Liver (tissue), 8 donors: ENCODE measurements at regions not wholly inside any gene's neighbourhood (a gene's known extent, or its start where the extent isn't known, plus 50 kb on each side); places are given as distances from the start of the nearest gene placed in this dataset.

Experiments used
- DNase-seq: peaks from one replicate; pipeline ENCODE4 v3.0.0-alpha.2; 2017; ENCODE audit warnings: low spot score
- H3K27ac ChIP-seq, 2 donors: one replicate each; pipeline ENCODE4 v1.7.0; 2013; ENCODE audit warnings: inconsistent platforms in 2 of 2, low read length in 2 of 2, control low read depth in 1 of 2, low read depth in 1 of 2, mild to moderate bottlenecking in 1 of 2
- H3K27me3 ChIP-seq, 4 donors: one replicate each; pipeline versions ENCODE4 v1.6.1 to v1.7.0; 2013; ENCODE audit warnings: low read length in 3 of 4, inconsistent platforms in 1 of 4, mild to moderate bottlenecking in 1 of 4, moderate library complexity in 1 of 4; ENCODE audit not compliant: control insufficient read depth in 4 of 4, insufficient read depth in 4 of 4
- H3K36me3 ChIP-seq, 4 donors: one replicate each; pipeline versions ENCODE4 v1.6.1 to v1.7.0; 2013; ENCODE audit warnings: low read length in 3 of 4, mild to moderate bottlenecking in 3 of 4, low read depth in 1 of 4, moderate library complexity in 1 of 4; ENCODE audit not compliant: control insufficient read depth in 4 of 4, insufficient read depth in 3 of 4
- H3K4me1 ChIP-seq, 4 donors: one replicate each; pipeline versions ENCODE4 v1.6.1 to v1.7.0; 2013; ENCODE audit warnings: low read length in 3 of 4, mild to moderate bottlenecking in 3 of 4, moderate library complexity in 1 of 4; ENCODE audit not compliant: control insufficient read depth in 4 of 4, insufficient read depth in 4 of 4
- H3K4me3 ChIP-seq, 3 donors: one replicate each; pipeline versions ENCODE4 v1.6.1 to v1.7.0; 2013; ENCODE audit warnings: low read length in 3 of 3, control low read depth in 1 of 3, low read depth in 1 of 3, mild to moderate bottlenecking in 1 of 3
- H3K9ac ChIP-seq, 2 donors: one replicate each; pipeline ENCODE4 v1.7.0; 2013; ENCODE audit warnings: low read length in 2 of 2, mild to moderate bottlenecking in 2 of 2, moderate library complexity in 2 of 2, control low read depth in 1 of 2, low read depth in 1 of 2
- H3K9me3 ChIP-seq, 4 donors: one replicate each; pipeline versions ENCODE4 v1.6.1 to v1.7.0; 2013; ENCODE audit warnings: low read length in 3 of 4; ENCODE audit not compliant: control insufficient read depth in 4 of 4
- ATF3 ChIP-seq: IDR thresholded peaks from 2 replicates; pipeline ENCODE4 v1.6.1; 2016; ENCODE audit warnings: antibody characterized with exemption
- CTCF ChIP-seq: fragments of 150-350 bp; IDR thresholded peaks from 2 replicates; pipeline ENCODE4 v1.5.1; 2017; ENCODE audit warnings: improper control_type of control experiment, low read depth, low read length; ENCODE audit not compliant: missing input control
- EGR1 ChIP-seq, 2 donors: IDR thresholded peaks; 2 replicates each; pipeline ENCODE4 v1.6.1; 2016 to 2018; ENCODE audit warnings: antibody characterized with exemption in 2 of 2, low read depth in 2 of 2
- FOXA1 ChIP-seq: IDR thresholded peaks from 2 replicates; pipeline ENCODE4 v1.6.1; 2016; ENCODE audit warnings: antibody characterized with exemption
- FOXA2 ChIP-seq: IDR thresholded peaks from 2 replicates; pipeline ENCODE4 v1.6.1; 2016; ENCODE audit warnings: antibody characterized with exemption
- GABPA ChIP-seq, 2 donors: IDR thresholded peaks in 1 of 2; conservative IDR thresholded peaks in 1 of 2; 2 replicates each; pipeline ENCODE4 v1.6.1; 2016; ENCODE audit warnings: antibody characterized with exemption in 2 of 2, mild to moderate bottlenecking in 1 of 2, moderate library complexity in 1 of 2
- HNF4A ChIP-seq, 2 donors: conservative IDR thresholded peaks; 2 replicates each; pipeline ENCODE4 v1.6.1; 2016; ENCODE audit warnings: antibody characterized with exemption in 2 of 2, mild to moderate bottlenecking in 2 of 2
- HNF4G ChIP-seq: IDR thresholded peaks from 2 replicates; pipeline ENCODE4 v1.6.1; 2016; ENCODE audit warnings: antibody characterized with exemption
- MAX ChIP-seq: IDR thresholded peaks from 2 replicates; pipeline ENCODE4 v1.6.1; 2016; ENCODE audit warnings: antibody characterized with exemption
- NR2F2 ChIP-seq: IDR thresholded peaks from 2 replicates; pipeline ENCODE4 v1.6.1; 2016; ENCODE audit warnings: antibody characterized with exemption
- YY1 ChIP-seq: IDR thresholded peaks from 2 replicates; pipeline ENCODE4 v1.6.1; 2016; ENCODE audit warnings: antibody characterized with exemption, mild to moderate bottlenecking
- ZBTB33 ChIP-seq: IDR thresholded peaks from 2 replicates; pipeline ENCODE4 v1.6.1; 2016; ENCODE audit warnings: antibody characterized with exemption
- WGBS: extraction: QIAGEN DNeasy Blood & Tissue Kit; methylation state at CpG from one replicate; pipeline ENCODE4 v1.1.7; 2013; 5-methylcytosine and 5-hydroxymethylcytosine counted together
- TF ChIP-seq, protein P1 (sequence below): IDR thresholded peaks from 2 replicates; pipeline ENCODE4 v1.6.1; 2016; ENCODE audit warnings: antibody characterized with exemption, mild to moderate bottlenecking
- donor health status: healthy.
- donor health status: healthy.
- donor health status: healthy.
- donor health status: healthy.
- donor health status: healthy.

DNA sequence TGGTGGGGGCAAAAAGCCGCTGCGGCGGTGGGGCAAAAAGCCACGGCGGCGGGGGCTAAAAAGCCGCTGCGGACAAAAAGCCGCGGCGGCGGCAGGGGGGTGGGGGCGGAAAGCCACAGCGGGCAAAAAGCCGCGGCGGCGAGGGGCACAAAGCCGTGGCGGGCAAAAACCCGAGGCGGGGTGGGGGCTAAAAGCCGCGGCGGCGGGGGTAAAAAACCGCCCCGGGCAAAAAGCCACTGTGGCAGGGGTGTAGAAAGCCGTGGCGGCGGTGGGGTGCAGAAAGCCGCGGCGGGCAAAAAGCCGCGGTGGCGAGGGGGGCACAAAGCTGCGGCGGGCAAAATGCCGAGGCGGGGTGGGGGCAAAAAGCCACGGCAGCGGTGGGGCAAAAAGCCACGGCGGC lies 3901.8 kb downstream of the SRGAP2C start:
- DNase-seq: no peak
- WGBS: 48% methylated on average over 45 of the region's 45 CpGs
- H3K27ac ChIP-seq: no peak overlapping the region
- no peaks in the 10 kb centered on the region for H3K36me3 ChIP-seq
- peaks cover 0 to 4% (median 0%) of the 10 kb centered on the region in 4 donors for H3K27me3 ChIP-seq
- no peak overlapping the region for H3K9ac ChIP-seq
- TF ChIP-seq GABPA (IDR thresholded peaks at IDR 0.05 in 1 of 2, conservative IDR thresholded peaks at IDR 0.05 in 1 of 2) (no peak), ATF3 (no peak), NR2F2 (no peak), YY1 (no peak), FOXA2 (no peak)
- no peaks in the 10 kb centered on the region for H3K4me1 ChIP-seq
- no peak overlapping the region for H3K4me3 ChIP-seq
- peaks cover 7 to 33% (median 20%) of the 10 kb centered on the region in 4 donors for H3K9me3 ChIP-seq

DNA sequence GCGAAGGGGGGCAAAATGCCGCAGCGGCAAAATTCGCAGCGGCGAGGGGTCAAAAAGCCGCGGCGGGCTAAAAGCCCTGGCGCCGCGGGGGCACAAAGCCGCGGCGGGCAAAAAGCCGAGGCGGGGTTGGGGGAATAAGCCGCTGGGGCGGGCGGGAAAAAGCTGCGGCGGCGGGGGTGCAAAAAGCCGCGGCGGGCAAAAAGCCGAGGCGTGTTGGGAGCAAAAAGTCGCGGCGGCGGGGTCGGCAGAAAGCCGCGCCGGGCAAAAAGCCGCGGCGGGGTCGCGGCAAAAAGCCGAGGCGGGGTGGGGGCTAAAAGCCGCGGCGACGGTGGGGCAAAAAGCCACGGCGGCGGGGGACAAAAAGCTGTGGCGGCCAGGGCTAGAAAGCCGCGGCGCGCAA lies 3902.5 kb downstream of the SRGAP2C start:
- no peak overlapping the region for H3K4me3 ChIP-seq
- TF ChIP-seq NR2F2: no peak
- TF ChIP-seq, protein P1, sequence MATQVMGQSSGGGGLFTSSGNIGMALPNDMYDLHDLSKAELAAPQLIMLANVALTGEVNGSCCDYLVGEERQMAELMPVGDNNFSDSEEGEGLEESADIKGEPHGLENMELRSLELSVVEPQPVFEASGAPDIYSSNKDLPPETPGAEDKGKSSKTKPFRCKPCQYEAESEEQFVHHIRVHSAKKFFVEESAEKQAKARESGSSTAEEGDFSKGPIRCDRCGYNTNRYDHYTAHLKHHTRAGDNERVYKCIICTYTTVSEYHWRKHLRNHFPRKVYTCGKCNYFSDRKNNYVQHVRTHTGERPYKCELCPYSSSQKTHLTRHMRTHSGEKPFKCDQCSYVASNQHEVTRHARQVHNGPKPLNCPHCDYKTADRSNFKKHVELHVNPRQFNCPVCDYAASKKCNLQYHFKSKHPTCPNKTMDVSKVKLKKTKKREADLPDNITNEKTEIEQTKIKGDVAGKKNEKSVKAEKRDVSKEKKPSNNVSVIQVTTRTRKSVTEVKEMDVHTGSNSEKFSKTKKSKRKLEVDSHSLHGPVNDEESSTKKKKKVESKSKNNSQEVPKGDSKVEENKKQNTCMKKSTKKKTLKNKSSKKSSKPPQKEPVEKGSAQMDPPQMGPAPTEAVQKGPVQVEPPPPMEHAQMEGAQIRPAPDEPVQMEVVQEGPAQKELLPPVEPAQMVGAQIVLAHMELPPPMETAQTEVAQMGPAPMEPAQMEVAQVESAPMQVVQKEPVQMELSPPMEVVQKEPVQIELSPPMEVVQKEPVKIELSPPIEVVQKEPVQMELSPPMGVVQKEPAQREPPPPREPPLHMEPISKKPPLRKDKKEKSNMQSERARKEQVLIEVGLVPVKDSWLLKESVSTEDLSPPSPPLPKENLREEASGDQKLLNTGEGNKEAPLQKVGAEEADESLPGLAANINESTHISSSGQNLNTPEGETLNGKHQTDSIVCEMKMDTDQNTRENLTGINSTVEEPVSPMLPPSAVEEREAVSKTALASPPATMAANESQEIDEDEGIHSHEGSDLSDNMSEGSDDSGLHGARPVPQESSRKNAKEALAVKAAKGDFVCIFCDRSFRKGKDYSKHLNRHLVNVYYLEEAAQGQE: no peak
- TF ChIP-seq HNF4G: no peak
- TF ChIP-seq GABPA (IDR thresholded peaks at IDR 0.05 in 1 of 2, conservative IDR thresholded peaks at IDR 0.05 in 1 of 2): no peak
- TF ChIP-seq FOXA2: no peak
- no peak for TF ChIP-seq CTCF
- TF ChIP-seq FOXA1: no peak
- no peak overlapping the region for H3K27ac ChIP-seq
- H3K9ac ChIP-seq: no peak overlapping the region
- WGBS: 38% methylated on average over 55 of the region's 55 CpGs
- no peaks in the 10 kb centered on the region for H3K4me1 ChIP-seq
- H3K27me3 ChIP-seq: peaks cover 0 to 4% (median 0%) of the 10 kb centered on the region in 4 donors
- no peak for DNase-seq
- no peaks in the 10 kb centered on the region for H3K36me3 ChIP-seq
- peaks cover 7 to 26% (median 17%) of the 10 kb centered on the region in 4 donors for H3K9me3 ChIP-seq

DNA sequence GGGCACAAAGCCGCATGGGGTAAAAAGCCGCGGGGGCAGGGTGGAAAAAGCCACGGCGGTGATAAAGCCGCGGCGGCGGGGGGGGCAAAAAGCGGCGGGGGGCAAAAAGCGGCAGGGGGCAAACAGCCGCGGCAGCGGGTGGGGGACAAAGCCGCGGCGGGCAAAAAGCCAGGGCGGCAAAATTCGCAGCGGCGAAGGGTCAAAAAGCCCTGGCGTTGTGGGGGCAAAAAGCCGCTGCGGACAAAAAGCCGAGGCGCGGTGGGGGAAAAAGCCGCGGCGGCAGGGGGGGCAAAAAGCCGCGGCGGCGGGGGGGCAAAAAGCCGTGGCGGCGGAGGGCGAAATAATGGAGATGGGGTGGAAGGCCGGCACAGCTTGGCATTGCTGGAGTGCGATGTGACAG lies 3902.9 kb downstream of the SRGAP2C start:
- TF ChIP-seq NR2F2: no peak
- TF ChIP-seq MAX: no peak
- TF ChIP-seq CTCF: no peak
- TF ChIP-seq FOXA2: no peak
- TF ChIP-seq ZBTB33: no peak
- no peak for TF ChIP-seq EGR1 (IDR thresholded peaks at IDR 0.05; ENCODE audit: low read depth in 2 of 2)
- no peak for TF ChIP-seq HNF4A (conservative IDR thresholded peaks at IDR 0.05)
- no peak overlapping the region for H3K27ac ChIP-seq
- peaks cover 7 to 22% (median 15%) of the 10 kb centered on the region in 4 donors for H3K9me3 ChIP-seq
- H3K4me3 ChIP-seq: no peak overlapping the region
- 37% methylated on average over 41 of the region's 41 CpGs for WGBS
- no peak overlapping the region for H3K9ac ChIP-seq
- H3K36me3 ChIP-seq: no peaks in the 10 kb centered on the region
- no peak for DNase-seq
- peaks cover 0 to 4% (median 0%) of the 10 kb centered on the region in 4 donors for H3K27me3 ChIP-seq
- no peaks in the 10 kb centered on the region for H3K4me1 ChIP-seq
